NCI-H345 treated with DMSO at 0.1 percent for 48 hours (cell line): ENCODE measurements at regions not wholly inside any gene's neighbourhood (a gene's known extent, or its start where the extent isn't known, plus 50 kb on each side); places are given as distances from the start of the nearest gene placed in this dataset.

Experiments
- DNase-seq: peaks from one replicate; lab custom pipeline; 2025; ENCODE audit not compliant: unreplicated experiment; lab: John Stamatoyannopoulos, UW

- no peak for DNase-seq
Measured at GRCh38 chr13:106383791-106384190, 151.7 kb downstream of the EFNB2 start.

DNA sequence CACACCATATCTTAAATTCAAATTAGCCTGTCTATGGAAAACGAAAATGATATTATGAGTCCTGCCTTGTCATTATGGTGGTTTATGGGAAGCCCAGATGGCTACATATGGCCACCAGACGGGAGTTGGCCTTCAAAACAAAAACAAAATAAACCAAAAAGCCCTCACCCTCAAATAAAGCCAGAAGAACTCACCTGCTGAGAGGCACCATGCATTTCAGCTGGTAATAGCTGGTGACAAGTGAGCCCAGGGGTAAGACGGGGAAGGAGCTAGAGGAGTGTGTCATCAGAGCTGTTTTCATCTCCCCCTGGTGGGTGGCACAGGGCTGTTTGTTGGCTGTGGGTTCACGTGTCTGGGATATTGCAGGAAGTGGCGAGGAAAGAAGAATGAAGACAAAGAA is 152.9 kb downstream of the EFNB2 start:
- DNase-seq, result no peak

DNA sequence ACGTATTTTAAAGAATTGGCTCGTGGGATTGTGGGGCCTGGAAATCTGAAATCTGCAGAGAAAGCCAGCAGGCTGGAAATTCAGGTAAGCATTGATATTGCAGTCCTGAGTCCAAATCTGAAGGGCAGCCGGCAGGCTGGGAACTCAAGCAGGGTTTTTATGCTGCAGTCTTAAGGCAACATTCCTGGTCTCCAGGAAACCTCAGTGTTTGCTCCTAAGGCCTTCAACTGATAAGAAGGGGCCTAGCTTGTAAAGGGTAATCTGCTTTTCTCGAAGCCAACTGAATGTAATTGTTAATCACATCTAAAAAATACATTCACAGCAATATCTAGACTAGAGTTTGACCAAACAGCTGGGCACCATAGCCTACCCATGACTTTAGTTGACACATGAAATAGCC is 154.4 kb downstream of the EFNB2 start:
- no peak for DNase-seq

DNA sequence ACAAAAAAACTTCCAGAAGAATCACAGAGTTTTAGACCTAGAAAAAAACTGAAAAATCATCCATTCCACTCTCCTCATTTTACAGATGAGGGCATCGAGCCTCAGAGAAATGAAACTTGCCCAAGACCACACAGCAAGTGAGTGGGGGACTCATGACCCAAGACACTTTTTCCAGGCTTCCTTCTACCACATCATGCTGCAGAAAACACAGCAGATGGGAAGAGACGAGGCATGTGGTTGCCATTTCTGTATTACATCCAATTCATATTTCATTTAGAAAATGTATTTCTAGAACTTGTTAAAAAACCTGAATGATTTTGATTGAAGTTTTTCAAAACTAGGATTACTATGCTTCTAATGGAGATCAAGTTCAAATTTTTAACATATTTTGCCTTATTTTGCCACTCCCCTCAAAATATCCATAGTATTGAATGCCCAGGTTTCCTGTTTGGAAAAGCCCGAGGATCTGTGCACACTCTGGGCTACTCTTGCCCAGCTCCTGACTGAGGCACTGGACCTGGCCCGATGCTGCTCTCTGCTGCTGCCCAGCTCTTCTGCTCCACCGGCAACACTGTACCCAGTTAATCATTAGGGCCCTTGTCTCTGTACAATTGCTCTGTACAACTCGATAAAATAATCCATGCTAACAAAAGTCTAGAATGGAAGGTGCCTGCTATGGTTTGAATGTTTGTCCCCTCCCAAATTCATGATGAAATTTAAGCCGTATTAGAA is 157.4 kb downstream of the EFNB2 start:
- DNase-seq, result no peak

DNA sequence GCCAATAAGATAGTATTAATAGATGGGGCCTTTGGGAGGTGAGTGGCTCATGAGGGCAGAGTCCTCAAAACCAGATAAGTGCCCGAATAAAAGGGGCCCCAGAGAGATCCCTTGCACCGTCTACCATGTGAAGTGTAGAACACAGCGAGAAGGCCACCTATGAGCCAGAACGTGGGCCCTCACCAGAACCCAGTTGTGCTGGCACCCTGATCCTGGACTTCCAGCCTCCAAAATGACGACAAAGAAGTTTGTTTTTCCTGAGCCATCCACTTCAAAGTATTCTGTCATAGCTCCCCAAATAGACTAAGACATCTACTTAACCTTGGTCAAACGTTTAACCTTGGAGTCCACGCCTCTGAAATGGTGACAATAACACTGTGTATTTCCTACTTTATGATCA is 158.1 kb downstream of the EFNB2 start:
- no peak for DNase-seq

- DNase-seq, result no peak
Measured at GRCh38 chr13:106376401-106377112, 158.9 kb downstream of the EFNB2 start.

- DNase-seq, result no peak
Measured at GRCh38 chr13:106375085-106375484, 160.4 kb downstream of the EFNB2 start.

- no peak for DNase-seq
Measured at GRCh38 chr13:106374631-106375030, 160.8 kb downstream of the EFNB2 start.

DNA sequence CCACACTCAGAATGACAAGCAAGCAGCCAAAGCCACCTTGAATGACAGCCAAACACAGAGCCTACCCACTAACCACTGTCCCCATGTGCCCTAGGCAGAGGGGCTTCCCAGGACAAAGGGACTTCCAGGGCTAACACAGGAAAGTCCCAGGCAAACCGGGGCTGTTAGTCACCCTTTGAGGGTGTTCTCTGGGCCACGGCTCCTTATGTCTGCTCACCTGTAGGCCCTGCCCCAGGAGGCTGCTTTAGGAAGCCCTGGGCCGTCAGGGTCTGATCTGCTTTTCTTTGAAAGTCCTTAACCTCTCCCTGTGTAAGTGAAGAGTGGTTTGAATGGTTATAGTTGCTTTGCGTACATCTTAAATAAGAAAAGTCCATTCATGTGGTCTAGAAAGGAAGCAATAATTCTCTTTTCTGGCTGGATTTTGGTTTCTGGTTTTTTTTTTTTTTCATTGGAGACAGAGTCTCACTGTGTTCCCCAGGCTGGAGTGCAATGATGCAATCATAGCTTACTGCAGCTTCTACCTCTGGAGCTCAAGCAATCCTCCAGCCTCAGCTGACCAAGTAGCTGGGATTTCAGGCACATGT is 161.4 kb downstream of the EFNB2 start:
- no peak for DNase-seq

DNA sequence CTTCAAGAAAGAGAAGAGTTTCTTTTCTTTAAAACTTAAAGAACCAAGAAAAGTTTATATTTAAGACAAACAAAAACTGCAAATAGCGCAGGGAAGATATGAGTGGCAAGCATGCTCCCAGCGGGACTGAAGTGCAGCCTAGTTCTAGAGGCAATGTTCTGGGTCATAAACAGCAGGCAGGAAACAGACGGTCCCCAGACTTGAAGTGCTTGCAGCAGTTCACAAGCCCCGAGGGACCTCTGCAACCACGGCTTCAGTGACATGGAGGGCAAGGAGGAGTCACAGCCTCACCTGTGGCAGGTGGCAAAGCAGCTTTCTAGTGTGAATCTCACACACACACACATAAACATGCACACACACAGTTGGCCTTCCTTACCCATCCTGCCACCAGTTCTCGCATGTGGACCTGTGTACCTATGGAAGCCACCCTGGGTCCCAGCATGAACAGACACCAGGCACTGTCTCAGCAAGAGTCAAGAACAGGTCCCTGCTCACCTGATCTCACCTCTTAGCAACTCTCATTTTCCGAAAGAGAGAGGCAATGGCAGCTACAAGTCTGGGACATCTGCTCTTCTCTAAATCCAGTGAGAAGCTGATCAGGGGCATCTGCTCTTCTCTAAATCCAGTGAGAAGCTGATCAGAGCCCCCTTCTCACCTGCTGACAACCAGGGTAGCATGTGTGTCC is 162.0 kb downstream of the EFNB2 start:
- DNase-seq, result peak; percentile 73

GRCh38 chr13:106372199-106373155 is 163.0 kb downstream of the EFNB2 start:
- DNase-seq, result no peak

GRCh38 chr13:106371024-106371423 is 164.4 kb downstream of the EFNB2 start:
- no peak for DNase-seq

DNA sequence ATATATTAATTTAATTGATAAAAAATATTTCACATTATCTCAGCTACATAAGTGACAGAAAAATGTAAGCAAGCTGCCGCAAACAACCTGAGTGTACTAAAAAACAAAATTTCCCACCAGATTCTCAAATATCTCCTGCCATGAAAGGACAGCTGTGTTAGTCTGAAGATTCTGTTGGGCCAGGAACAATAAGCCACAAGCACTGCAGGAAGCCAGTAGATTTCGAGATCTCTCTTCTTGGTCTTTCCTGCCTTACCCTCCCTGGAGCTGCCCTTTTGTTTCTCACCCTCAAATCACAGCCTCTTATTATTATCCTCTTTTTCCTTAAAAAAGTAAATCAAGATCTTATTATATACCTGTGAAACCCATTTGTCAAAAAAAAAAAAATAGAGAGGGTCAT is 165.6 kb downstream of the EFNB2 start:
- no peak for DNase-seq

GRCh38 chr13:106369091-106369490 is 166.4 kb downstream of the EFNB2 start:
- no peak for DNase-seq

GRCh38 chr13:106367361-106367971 is 168.0 kb downstream of the EFNB2 start:
- no peak for DNase-seq

- no peak for DNase-seq
Measured at GRCh38 chr13:106362707-106363106, 172.8 kb downstream of the EFNB2 start.

- DNase-seq, result no peak
Measured at GRCh38 chr13:106361621-106362020, 173.8 kb downstream of the EFNB2 start.

DNA sequence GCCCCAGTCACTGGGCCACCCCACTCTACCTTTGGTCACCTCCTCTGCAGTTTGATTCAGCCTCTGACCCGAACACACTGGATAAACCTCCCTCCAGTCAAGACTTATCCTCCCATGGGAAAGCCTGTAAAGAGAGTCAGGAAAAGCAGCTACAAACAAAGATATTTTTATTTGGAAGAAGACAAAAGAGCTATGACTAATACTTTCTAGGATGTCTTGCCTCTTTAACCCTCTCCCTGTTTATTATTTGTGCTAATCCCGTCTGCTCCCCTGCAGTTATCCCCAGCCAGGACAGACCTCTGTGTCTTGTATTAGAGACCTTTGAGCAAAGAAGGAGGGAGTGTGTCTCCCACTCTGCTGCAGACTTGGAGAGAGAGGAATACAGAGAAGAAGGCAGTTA is 178.3 kb downstream of the EFNB2 start:
- DNase-seq, result no peak

GRCh38 chr13:106355866-106356265 is 179.6 kb downstream of the EFNB2 start:
- DNase-seq, result no peak

- no peak for DNase-seq
Measured at GRCh38 chr13:106354961-106355360, 180.5 kb downstream of the EFNB2 start.
